Activated naive CD8-positive, alpha-beta T cell treated with anti-CD3 and anti-CD28 coated beads, Interleukin-2, amount 50 U/mL, for 24 hours (primary cell): ENCODE measurements at regions not wholly inside any gene's neighbourhood (a gene's known extent, or its start where the extent isn't known, plus 50 kb on each side); places are given as distances from the start of the nearest gene placed in this dataset.
A peak's percentile ranks its signal among the peaks of the same experiment; 100 is the strongest.
"Not testable (repeated sequence)": the region's sequence is repeated elsewhere in the genome, so short reads cannot be mapped to it uniquely, and the experiment has no call there.

Source experiments
- ATAC-seq: fragments of 150-1000 bp; cut with Tn5 transposase; one replicate; pipeline ENCODE4 v1.10.0; 2021
- DNase-seq: peaks from one replicate; pipeline ENCODE4 v3.0.0; 2021
- H3K27ac Mint-ChIP-seq: one replicate; pipeline ENCODE4 v1.8.0; 2021; ENCODE audit warnings: mild to moderate bottlenecking, mixed read lengths
- H3K27me3 Mint-ChIP-seq: one replicate; pipeline ENCODE4 v1.8.0; 2021; ENCODE audit warnings: mixed read lengths
- H3K36me3 Mint-ChIP-seq: one replicate; pipeline ENCODE4 v1.8.0; 2021; ENCODE audit warnings: low read depth, mixed read lengths
- H3K4me1 Mint-ChIP-seq: one replicate; pipeline ENCODE4 v1.8.0; 2021; ENCODE audit warnings: mixed read lengths
- H3K4me3 Mint-ChIP-seq: one replicate; pipeline ENCODE4 v1.8.0; 2021; ENCODE audit warnings: mild to moderate bottlenecking, moderate library complexity, mixed read lengths
- H3K9me3 Mint-ChIP-seq: one replicate; pipeline ENCODE4 v1.8.0; 2021; ENCODE audit warnings: mixed read lengths

GRCh38 chr20:1819311-1820137 lies 75.7 kb upstream of the SIRPA start:
- H3K4me3 Mint-ChIP-seq = no peak overlapping the region
- peaks cover 20% of the 10 kb centered on the region for H3K4me1 Mint-ChIP-seq
- peaks cover 29% of the 10 kb centered on the region for H3K9me3 Mint-ChIP-seq
- H3K27ac Mint-ChIP-seq = no peak overlapping the region
- peaks cover 3% of the 10 kb centered on the region for H3K36me3 Mint-ChIP-seq
- H3K27me3 Mint-ChIP-seq = peaks cover 44% of the 10 kb centered on the region
- ATAC-seq = no peak
- no peak for DNase-seq

GRCh38 chr20:1818895-1819294 lies 76.3 kb upstream of the SIRPA start:
- Mint-ChIP-seq H3K4me1 (peaks cover 17% of the 10 kb centered on the region), H3K36me3 (peaks cover 3% of the 10 kb centered on the region), H3K27me3 (peaks cover 48% of the 10 kb centered on the region), H3K27ac (no peak overlapping the region), H3K4me3 (no peak overlapping the region), H3K9me3 (peaks cover 28% of the 10 kb centered on the region)
- no peak for ATAC-seq
- no peak for DNase-seq

- Mint-ChIP-seq H3K27me3 (peaks cover 52% of the 10 kb centered on the region), H3K4me3 (no peak overlapping the region), H3K4me1 (peaks cover 17% of the 10 kb centered on the region), H3K9me3 (peaks cover 23% of the 10 kb centered on the region), H3K36me3 (peaks cover 3% of the 10 kb centered on the region), H3K27ac (no peak overlapping the region)
- no peak for DNase-seq
- no peak for ATAC-seq
Measured at GRCh38 chr20:1818247-1818840, 76.9 kb upstream of the SIRPA start.

GRCh38 chr20:1817577-1818211 lies 77.5 kb upstream of the SIRPA start:
- peaks cover 17% of the 10 kb centered on the region for H3K4me1 Mint-ChIP-seq
- no peaks in the 10 kb centered on the region for H3K36me3 Mint-ChIP-seq
- DNase-seq (no peak), ATAC-seq (no peak)
- peaks cover 54% of the 10 kb centered on the region for H3K27me3 Mint-ChIP-seq
- peaks cover 17% of the 10 kb centered on the region for H3K9me3 Mint-ChIP-seq
- H3K27ac Mint-ChIP-seq = no peak overlapping the region
- H3K4me3 Mint-ChIP-seq = no peak overlapping the region

GRCh38 chr20:1816384-1817381 lies 78.5 kb upstream of the SIRPA start:
- H3K36me3 Mint-ChIP-seq = no peaks in the 10 kb centered on the region
- DNase-seq (no peak), ATAC-seq (peak; percentile 36)
- H3K27ac Mint-ChIP-seq = no peak overlapping the region
- peaks cover 8% of the 10 kb centered on the region for H3K9me3 Mint-ChIP-seq
- H3K27me3 Mint-ChIP-seq = peaks cover 54% of the 10 kb centered on the region
- H3K4me1 Mint-ChIP-seq = peaks cover 17% of the 10 kb centered on the region
- H3K4me3 Mint-ChIP-seq = no peak overlapping the region

- no peak overlapping the region for H3K27ac Mint-ChIP-seq
- ATAC-seq (no peak), DNase-seq (no peak)
- H3K36me3 Mint-ChIP-seq = no peaks in the 10 kb centered on the region
- H3K4me1 Mint-ChIP-seq = peaks cover 24% of the 10 kb centered on the region
- H3K4me3 Mint-ChIP-seq = no peak overlapping the region
- no peaks in the 10 kb centered on the region for H3K9me3 Mint-ChIP-seq
- H3K27me3 Mint-ChIP-seq = peaks cover 51% of the 10 kb centered on the region
Measured at GRCh38 chr20:1815502-1816085, 79.6 kb upstream of the SIRPA start.

- not testable (repeated sequence) for ATAC-seq, H3K27ac Mint-ChIP-seq, H3K36me3 Mint-ChIP-seq, H3K9me3 Mint-ChIP-seq, DNase-seq, H3K4me3 Mint-ChIP-seq
- peaks cover 27% of the 10 kb centered on the region for H3K4me1 Mint-ChIP-seq
- H3K27me3 Mint-ChIP-seq = peaks cover 47% of the 10 kb centered on the region
Measured at GRCh38 chr20:1814861-1815260, 80.3 kb upstream of the SIRPA start.

GRCh38 chr20:1813674-1814635 lies 81.3 kb upstream of the SIRPA start:
- ATAC-seq = no peak
- no peaks in the 10 kb centered on the region for H3K9me3 Mint-ChIP-seq
- H3K27me3 Mint-ChIP-seq = peaks cover 42% of the 10 kb centered on the region
- H3K36me3 Mint-ChIP-seq = no peaks in the 10 kb centered on the region
- no peak overlapping the region for H3K4me3 Mint-ChIP-seq
- peaks cover 32% of the 10 kb centered on the region for H3K4me1 Mint-ChIP-seq
- no peak overlapping the region for H3K27ac Mint-ChIP-seq
- no peak for DNase-seq

GRCh38 chr20:1813101-1813529 lies 82.1 kb upstream of the SIRPA start:
- DNase-seq (no peak), ATAC-seq (no peak)
- Mint-ChIP-seq H3K27ac (no peak overlapping the region), H3K27me3 (peaks cover 35% of the 10 kb centered on the region), H3K9me3 (no peaks in the 10 kb centered on the region), H3K4me1 (peaks cover 28% of the 10 kb centered on the region), H3K4me3 (no peak overlapping the region), H3K36me3 (no peaks in the 10 kb centered on the region)

GRCh38 chr20:1811621-1812498 lies 83.3 kb upstream of the SIRPA start:
- Mint-ChIP-seq H3K9me3 (no peaks in the 10 kb centered on the region), H3K27me3 (peaks cover 37% of the 10 kb centered on the region), H3K27ac (no peak overlapping the region), H3K4me3 (no peak overlapping the region), H3K36me3 (no peaks in the 10 kb centered on the region), H3K4me1 (peaks cover 21% of the 10 kb centered on the region)
- no peak for ATAC-seq
- no peak for DNase-seq

- no peak for ATAC-seq
- Mint-ChIP-seq H3K36me3 (no peaks in the 10 kb centered on the region), H3K4me3 (no peak overlapping the region), H3K27ac (no peak overlapping the region), H3K4me1 (peaks cover 16% of the 10 kb centered on the region), H3K27me3 (peaks cover 34% of the 10 kb centered on the region), H3K9me3 (no peaks in the 10 kb centered on the region)
- DNase-seq = no peak
Measured at GRCh38 chr20:1810926-1811620, 84.1 kb upstream of the SIRPA start.

- Mint-ChIP-seq H3K4me3 (no peak overlapping the region), H3K4me1 (peaks cover 16% of the 10 kb centered on the region), H3K36me3 (no peaks in the 10 kb centered on the region), H3K27ac (no peak overlapping the region), H3K27me3 (peaks cover 29% of the 10 kb centered on the region), H3K9me3 (no peaks in the 10 kb centered on the region)
- ATAC-seq (no peak), DNase-seq (no peak)
Measured at GRCh38 chr20:1810572-1810925, 84.7 kb upstream of the SIRPA start.
